ENCODE measurements at regions not wholly inside any gene's neighbourhood (a gene's known extent, or its start where the extent isn't known, plus 50 kb on each side); places are given as distances from the start of the nearest gene placed in this dataset.
"Not testable (repeated sequence)": the region's sequence is repeated elsewhere in the genome, so short reads cannot be mapped to it uniquely, and the experiment has no call there.

DNA sequence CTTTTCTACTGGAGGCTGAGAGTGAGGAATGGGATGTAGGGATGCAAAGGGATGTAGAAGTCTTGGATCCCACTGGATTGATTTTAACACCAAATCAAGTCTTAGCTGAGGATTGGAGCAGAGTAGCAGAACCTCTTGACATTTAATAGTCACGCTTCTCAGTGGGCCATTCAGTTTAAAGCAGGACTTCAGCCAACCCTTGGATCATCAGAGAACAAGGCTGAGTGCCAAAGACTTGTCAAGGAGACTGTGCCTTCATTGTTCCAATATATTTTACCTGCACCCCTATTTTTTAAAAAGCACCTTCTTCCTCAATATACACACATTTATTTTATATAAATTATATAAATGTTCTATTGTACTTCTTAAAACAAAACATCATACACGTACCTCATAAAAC lies 242.4 kb upstream of the ST6GAL2 start:
- no peak for DNase-seq

DNA sequence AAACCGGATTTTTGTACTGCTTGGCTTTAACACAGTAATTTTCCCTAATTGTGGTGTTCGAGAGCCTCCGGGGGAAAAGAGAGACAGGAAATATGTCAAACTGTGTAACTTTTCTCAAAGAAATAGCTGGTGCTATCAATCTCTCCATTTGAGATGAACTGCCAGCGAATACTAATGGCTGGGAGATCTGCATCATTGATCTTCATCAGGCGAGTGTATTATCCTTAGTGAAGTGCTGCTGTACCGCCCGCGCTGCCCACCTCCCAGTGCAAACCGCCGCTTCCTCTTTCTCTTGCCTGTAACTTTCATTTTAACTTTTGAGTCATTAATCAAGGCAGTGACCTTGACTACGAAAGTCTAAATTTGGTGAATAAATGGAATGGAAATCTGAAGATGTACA lies 246.1 kb upstream of the ST6GAL2 start:
- no peak for DNase-seq

DNA sequence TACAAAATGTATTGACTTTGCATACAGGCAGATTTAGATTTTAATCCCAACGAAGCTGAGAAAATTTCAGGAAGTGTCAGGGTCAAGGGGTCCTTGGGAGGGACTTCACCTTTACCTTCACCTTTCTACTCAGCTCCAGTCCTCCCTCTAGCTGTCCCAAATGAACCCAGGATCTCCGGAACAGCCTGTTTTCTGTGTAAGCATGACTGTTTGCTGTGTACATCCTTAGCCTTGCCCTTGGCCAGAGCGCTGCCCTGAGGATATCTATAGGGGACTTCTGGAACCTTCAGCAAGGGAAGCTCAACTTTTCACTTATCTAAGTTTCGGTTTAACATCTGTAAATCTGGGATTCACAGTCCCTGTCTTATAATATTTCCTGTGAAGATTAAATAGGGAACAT lies 246.8 kb upstream of the ST6GAL2 start:
- no peak for DNase-seq

DNA sequence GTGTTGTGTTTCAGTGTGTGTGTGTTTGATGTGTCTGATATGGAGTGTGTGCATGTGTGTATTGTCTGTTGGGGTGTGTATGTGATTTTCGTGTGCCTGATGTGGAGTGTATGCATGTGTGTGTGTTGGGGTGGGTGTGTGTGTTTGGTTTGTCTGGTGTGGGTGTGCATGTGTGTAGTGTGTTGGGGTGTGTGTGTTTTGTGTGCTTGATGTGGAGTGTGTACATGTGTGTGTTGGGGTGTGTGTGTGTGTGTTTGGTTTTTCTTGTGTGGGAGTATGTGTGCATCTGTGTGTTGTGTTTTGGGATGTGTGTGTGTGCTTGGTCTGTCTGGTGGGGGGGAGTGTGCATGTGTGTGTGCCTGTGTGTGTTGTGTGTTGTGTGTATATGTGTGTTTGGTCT lies 247.4 kb upstream of the ST6GAL2 start:
- DNase-seq = no peak

DNA sequence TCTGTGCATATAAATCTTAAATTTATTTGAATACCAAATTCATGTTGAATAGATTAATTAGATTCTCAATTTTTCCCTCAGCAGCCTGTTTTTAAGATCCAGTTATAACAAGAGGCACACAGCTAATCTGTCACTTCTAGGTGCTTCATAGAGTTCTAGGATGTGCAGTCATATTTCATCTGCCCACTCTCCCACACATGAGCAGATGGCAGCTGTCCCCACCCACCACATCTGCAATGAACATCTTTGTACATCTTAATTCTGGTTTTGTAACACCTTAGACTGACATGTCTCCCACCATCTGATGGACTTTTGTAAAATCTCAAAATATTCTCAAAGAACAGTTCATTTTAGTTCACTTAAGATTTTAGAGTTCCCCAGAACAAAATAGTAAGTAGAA lies 250.8 kb upstream of the ST6GAL2 start:
- DNase-seq = no peak

DNA sequence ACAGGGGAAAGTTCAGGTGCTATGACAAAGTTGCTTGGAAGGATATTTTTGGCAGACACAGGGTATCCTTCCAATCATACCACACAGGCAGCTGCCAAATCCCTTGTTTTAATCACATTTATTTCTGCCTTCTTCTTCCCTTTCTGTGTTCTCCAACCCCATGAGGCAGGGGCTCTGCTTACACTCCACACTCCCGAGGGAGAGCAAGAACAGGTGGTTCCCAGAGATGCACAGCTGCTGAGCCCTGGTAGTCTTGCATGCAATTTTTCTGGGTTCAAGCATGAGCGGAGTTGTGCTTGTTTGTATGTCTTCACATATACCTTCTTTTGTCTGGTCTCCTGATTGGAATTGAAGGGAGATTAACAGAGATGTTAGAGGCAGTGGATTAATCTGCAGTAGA lies 251.7 kb upstream of the ST6GAL2 start:
- DNase-seq = no peak

DNA sequence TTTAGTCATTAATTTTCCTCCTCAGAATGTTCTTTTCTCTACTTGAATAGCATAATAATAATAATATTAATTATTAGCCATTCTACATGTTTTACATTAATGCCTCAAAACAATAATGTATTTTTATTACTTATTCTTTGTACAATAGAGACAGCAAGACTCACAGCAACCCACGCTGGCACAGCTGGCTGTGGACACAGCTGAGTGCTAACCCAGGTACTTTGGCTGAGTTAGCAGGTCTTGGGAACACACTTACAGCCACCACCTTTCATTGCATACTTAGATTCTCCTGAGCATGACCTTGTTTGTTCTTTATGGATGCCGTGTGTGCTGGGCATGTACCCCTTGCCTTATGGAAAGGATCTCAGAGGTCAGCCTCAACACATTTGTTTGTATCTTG lies 260.2 kb upstream of the ST6GAL2 start:
- no peak for DNase-seq

DNA sequence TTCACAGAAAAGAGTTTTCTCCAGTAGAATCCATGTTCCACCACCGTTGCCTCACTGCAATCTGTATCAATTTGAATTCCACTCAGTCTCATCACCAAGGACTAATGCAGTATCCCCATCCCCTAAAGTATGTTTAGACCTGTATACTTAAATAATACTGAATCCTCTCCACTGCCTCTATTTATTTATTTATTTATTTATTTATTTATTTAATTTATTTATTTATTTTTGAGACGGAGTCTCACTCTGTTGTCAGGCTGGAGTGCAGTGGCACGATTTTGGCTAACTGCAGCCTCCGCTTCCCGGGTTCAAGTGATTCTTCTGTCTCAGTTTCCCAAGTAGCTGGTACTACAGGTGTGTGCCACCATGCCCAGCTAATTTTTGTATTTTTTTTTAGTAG lies 260.7 kb upstream of the ST6GAL2 start:
- not testable (repeated sequence) for DNase-seq

DNA sequence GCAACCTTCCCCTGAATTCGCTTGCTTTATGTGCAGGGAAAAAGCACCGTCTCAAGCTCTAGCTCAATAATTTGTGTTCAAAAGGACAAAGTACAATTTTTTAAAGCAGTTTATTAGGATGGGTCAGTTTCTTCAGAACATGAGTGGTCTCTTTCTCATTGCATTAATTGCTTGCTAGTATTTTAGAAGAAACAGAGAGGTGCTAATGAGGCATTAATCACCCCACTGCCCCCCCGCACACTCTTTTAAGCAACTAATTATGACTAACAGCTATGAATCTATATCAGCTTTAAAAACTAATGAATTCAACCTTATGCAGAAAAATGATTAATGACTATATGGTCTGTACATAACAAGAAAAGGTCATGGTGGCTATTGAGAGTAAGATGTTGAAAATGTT lies 262.1 kb upstream of the ST6GAL2 start:
- DNase-seq = no peak

DNA sequence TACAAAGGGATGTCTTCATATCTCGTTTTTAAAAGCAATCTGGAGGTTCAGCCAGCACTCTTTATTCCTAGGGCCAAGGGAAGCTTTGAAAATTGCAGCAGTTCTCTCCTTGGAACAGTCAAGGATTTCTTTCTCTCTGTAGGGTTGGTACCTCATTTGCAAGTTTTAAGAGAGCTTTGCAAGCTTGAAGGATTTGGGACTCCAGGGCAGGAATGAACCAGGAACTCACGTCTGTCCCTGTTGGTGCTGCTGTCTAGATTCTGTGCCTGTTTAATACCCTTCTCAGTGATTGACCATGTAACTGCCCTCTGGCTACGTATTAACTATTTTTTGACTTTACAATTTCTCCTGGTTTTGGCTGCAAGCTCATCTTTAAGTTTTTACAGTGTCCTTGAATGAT lies 262.5 kb upstream of the ST6GAL2 start:
- DNase-seq = no peak

DNA sequence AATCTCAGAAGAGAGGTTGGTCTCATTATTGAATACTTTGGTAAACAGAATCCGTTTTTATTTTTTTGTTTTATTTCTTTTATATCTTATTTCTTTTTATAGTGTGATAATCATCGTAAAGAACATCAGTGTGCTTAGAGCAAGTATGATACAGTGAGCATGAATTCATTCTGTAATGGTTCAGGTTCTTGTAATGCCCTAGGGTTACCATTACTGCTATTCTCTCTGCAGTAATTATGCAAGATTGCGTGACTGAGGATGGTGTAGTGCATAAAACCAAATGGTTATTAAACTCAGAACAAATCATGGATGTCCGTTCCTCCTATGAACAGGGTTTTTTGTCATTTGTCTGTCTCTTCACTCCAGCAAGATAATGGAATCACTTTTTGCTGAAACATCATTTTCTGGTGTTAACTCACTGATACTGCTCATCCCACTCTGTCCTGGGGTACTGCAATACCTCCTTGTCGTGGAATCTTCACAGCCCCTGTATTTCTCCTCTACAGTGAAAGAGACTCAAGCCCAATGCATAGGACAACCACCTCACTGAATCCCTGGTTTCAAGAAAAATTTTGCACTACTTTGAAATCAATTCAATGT lies 274.8 kb upstream of the ST6GAL2 start:
- no peak for DNase-seq

DNA sequence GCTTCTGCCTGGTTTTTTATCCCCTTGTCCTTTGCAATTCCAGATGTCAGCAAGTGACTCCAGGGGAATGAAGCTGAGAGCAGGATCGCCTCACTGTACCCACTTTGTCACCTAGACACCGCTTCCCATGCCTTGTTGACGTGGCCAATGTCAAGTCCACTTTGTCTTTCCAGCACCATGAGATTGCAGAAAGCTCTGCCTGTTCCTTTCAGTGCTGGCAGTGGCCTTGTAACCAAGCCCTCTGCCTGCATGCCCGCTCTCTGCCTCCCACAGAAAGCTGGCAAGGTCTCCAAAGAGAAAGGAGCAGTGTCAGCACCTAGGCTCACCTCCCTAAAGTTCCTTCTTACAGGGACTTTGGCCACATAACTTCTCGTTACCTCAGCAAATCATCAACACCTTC lies 282.2 kb upstream of the ST6GAL2 start:
- DNase-seq = no peak

DNA sequence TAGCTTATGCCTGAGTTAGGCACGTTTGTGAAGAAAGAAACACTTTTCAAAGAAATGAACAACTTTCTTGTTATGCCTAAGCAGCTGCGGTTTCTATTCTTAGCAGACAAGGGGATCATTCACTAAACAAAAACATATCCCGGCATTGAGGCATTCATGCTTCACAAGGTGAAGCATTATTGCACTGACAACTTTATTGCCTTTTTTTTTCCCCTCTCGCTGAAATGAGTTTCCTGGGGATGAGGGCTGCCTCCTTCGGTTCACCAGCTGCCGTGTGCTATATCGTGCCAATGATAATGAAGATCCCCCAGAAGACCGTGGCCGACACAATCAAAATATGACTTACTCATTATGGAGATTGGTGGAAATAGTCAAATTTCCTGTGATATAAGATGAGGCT lies 288.2 kb upstream of the ST6GAL2 start:
- DNase-seq = no peak

DNA sequence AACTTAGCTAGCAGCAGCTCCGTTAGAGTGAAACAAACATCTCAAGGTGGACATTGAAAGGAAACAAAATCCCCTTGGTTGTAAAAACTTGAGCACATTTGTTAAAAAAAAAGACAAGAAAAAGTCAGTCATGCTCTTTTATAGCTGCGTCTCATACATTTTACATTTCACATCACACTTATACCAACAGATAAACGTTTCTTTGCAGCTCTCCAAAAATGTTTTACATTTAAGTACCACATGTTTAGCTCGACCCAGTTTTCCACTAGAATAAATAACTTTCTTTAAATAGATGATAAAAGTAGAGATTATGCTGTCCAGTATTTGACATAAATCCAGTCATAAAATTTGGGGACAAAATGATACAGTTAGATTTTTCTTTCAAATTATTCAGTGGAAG lies 297.0 kb upstream of the ST6GAL2 start:
- DNase-seq = no peak

DNA sequence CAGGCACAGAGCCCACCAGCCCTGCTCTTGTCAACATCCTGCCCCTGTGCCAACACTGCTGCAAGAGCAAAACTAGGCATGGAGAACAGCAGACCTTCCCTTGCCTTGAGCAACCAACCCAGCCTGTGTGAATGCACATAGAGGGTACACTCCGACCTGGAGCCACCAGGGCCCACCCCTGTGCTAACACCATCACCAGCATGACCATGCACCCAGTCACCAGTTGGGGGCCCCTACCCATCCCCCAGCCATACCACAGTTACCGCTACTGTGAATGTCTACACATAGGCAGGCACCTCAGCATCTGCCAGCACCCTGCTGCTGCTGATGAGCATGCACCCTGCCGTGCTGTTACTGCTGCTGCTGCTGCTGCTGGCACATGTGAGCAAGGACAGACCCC lies 301.9 kb upstream of the ST6GAL2 start:
- DNase-seq = no peak

DNA sequence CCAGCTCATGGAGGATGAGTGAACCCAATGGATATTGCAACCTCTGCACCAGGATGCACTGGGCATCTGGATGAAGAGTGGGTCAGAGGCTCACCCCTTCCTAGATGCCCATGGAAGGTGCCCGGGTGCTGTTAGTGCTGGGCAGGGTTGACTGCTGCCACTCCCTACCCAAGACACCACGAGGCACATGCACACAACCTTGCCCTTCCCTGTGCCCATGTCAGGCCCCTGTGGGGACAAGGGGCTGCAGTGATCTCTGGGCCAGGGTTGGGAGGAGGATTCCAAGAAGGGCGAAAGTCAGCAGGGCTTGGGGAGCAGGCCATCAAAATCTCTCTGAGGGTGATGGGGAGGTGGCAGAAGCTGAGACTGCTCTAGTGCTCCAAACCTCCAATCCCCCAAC lies 309.7 kb upstream of the ST6GAL2 start:
- DNase-seq = no peak

DNA sequence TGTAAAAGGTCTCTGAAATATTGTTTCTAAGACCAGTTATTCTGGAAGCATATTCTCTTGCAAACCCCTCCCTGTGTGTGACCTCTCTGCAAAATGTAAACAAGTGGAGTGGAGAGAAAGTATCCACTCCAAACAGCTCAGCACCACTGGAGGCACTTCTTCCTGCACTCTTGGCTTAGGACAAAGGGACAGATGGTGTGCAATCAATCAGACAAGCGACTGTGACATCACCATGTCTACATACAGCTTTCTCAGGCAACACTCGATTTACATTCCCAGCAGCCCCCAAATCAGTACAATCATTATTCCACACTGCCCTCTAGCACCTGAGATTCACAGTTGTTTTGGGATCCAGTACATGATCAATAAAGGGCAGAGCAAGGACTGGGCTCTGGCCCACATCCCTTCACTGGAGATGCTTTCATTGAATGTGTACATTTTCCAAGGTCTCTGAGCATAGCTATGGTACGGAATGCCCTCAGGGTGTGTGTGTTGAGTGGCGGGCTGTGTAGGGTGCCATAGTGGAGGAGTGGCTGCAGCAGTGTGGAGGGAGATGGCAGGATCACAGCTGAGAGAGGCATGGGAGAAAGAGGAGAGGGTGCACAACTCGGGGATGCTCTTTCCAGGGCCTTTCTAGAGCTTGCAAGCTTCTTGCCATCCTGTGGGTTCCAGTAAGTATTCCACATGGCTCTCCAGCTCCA lies 311.8 kb upstream of the ST6GAL2 start:
- DNase-seq = no peak

DNA sequence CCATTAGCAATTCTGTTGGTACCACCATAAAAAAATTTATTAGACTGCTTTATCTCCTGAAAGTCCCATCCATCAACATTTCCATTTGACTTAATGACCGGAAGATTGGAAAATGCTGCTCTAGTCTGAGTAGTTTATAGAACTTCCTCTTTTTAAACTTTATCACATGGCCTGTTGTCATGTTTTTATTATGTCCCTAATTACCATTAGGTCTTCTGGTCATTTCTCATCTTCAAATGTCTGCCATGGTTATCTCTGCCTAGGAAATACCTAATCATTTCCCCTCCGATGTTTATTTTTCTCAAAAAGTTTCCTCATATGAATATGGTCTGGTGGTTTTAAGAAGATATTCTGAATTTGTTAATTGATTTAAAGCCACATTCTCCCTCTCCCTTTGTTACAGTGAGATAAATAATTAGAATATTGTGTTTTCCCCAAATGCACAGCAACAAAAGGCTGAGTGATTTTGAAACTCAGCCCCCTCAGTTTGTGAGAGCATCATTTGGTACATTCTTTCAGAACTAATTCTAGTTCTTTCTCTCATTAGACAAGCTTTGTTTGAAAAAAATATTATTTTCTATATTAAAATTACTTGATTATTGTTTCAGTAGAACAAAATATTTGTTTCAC lies 317.1 kb upstream of the ST6GAL2 start:
- DNase-seq = no peak

DNA sequence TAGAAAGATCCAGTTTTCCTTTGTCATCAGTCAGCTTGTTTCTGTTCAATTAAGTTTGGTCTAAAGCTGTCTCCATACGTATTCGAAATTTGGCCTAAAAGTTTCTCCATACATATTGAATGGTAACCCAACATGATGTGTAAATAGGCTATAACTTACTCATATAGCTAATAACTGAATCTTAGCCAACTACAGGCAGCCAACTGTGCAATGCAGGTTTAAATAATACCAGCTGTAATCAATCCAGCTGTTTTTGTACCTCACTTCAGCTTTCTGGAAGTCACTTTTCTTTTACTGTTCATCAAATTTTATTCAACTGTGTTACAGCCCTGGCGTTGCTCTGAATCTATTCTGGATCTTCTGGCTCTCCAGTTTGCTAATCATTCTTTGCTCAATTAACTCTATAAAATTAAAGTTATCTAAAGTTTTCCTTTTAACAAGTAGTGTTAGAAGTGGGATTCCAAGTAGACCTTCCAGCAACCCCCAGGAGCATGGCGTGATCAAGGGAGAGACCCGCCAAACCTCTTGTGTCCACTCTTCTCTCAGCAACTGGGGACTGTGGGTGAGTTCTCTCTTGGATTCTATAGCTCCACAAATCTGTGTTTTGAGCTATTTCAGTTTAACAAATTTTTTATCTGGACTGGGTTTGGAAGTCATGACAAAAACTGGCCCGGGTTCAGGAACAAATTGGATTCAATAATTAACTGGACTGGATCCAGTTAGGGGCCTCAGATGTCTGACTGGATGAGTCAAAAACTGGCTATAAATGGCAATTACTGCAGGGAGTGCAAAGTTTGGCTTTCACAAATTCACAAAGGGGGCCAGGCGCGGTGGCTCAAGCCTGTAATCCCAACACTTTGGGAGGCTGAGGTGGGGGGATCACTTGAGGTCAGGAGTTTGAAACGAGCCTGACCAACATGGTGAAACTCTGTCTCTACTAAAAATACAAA lies 329.7 kb upstream of the ST6GAL2 start:
- DNase-seq = no peak

DNA sequence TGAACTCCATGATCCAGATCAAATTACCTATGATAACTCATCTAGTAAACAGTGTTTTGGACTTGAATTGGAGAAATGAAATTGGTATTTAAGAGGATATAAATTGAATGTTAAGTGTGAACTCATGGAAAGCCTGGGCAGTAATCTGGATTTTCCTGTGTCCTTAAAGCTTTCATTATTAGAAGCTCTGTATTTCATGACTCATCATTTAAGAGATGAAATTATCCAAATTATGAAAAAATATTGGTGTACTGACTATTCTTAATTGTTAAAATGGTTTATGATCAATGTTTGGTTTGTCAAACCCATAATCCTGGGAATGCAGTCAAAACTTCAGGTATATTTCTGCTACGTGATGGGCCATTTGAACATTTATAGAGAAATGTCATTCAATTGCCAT lies 332.2 kb upstream of the ST6GAL2 start:
- no peak for DNase-seq

DNA sequence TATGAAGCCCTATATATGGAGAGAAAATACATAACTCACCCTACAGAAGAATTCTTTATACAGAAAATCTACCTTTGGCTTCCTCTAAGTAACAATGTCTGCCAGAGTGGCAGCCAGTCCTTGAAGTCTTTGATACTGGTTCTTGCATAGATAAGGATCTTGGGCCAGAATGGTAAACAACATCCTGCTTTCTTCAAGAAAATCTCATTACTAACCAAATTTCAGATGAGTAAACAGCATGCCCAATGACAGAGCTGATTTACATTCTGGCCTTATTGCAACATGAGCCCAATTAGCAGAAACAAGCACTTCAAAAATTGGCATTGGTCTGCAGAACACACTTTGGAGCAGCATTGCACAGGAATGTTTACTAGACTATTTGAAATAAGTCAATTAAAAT lies 336.5 kb upstream of the ST6GAL2 start:
- no peak for DNase-seq

DNA sequence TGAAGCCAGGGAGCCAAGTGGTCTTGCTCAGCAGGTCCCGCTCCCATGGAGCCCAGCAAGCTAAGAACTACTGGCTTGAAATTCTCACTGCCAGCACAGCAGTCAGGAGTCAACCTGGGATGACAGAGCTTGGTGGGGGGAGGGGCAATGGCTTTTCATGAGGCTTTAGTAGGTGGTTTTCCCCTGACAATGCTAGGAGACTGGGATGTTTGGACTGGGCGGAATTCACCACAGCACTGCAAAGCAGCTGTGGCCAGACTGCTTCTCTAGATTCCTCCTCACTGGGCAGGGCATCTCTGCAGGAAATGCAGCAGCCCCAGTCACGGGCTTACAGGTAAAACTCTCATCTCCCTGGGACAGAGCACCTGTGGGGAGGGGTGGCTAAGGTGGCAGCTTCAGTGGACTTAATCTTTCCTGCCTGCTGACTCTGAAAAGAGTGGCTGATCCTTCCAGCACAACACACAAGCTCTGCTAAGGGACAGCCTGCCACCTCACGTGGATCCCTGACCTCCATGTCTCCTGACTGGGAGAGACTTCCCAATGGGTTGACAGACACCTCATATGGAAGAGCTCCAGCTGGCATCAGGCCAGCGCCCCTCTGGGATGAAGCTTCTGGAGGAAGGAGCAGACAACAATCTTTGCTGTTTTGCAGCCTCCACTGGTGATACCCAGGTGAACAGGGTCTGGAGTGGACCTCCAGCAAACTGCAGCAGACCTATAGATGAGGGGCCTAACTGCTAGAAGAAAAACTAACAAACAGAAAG lies 349.7 kb upstream of the ST6GAL2 start:
- DNase-seq = no peak

DNA sequence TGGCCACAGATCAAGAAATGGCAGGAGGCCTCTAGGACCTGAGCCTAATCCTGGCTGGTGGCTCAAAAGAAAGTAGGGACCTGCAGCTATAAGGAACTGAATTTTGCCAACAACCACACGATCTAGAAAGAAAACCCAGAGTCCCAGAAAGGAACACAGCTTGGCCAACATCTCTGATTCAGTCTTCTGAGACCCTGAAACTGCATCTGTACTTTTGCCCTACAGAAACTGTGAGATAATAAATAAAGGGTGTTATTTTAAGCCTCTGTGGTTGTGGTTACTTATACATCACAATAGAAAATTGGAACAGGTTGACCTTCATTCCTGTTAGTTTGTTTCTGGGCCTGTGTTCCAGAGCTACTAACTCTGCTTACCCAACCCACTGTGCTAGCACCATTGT lies 356.8 kb upstream of the ST6GAL2 start:
- DNase-seq = no peak

Data from midbrain (tissue), 1 donor.